HG03196 (cell line): ENCODE measurements at regions not wholly inside any gene's neighbourhood (a gene's known extent, or its start where the extent isn't known, plus 50 kb on each side); places are given as distances from the start of the nearest gene placed in this dataset.
"Not testable (repeated sequence)": the region's sequence is repeated elsewhere in the genome, so short reads cannot be mapped to it uniquely, and the experiment has no call there.

Experiments
- ATAC-seq: cut with Tn5 transposase; IDR thresholded peaks from one replicate; pipeline ENCODE4 v1.9.1; 2021; ENCODE audit not compliant: unreplicated experiment

GRCh38 chr10:130963786-130964522, 347.6 kb downstream of the TCERG1L start:
- ATAC-seq = no peak

- no peak for ATAC-seq
Observed at GRCh38 chr10:130964771-130965170, 346.8 kb downstream of the TCERG1L start.

DNA sequence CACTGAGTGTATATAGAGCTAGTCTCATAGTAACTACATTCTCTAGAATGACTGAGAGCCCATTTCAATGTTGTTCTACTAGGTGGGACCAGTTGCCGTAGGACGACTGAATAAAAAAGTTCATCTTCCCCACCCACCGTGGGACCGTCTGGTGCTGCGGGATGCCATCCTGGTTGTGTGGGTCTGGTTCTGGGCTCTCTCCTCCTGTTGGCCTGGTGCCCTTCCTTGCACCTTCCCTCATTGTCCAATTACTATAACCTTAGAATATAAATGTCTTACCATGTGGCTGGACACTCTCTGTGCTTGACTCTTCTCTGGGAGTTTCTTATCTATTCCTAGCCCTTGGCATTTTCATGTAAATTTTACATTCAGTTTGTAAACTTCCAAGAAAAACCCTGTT, 344.4 kb downstream of the TCERG1L start:
- ATAC-seq = no peak

DNA sequence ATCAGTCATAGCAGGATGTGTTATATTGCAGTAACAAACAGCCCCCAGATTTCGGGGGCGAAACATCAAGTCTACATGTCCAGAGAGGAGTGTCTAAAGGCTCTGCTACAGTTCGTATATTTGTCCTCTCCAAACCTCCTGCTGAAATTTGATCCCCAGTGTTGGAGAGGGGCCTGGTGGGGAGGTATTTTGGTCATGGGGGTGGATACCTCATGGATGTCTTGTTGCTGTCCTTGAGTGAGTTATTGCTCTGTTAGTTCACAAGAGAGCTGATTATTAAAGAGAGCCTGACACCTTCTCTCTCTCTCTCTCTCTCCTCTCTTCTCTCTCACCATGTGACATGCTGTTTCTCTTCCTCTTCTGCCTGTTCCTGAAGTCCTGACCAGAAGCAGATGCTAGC, 343.7 kb downstream of the TCERG1L start:
- ATAC-seq = no peak

DNA sequence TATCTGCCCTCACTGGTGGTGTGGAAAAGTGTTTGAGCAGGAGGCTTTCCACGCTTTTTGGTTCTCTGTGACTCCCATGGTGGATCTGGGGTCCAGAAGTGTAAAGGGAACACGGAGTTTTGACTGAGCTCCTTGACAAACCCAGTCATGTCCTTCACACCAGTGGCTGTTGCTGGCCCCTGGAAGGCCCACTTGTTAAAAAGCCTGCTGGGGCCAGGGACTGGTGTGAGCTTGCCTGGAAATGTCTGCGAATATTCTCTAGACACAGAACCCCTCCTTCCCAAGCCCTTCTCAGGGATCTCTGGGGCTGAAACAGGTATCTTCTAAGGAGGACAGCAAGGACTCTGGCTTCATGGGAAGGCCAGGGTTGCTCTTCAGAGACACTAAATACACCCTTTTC, 343.0 kb downstream of the TCERG1L start:
- ATAC-seq = no peak

GRCh38 chr10:130968964-130969363, 342.6 kb downstream of the TCERG1L start:
- no peak for ATAC-seq

GRCh38 chr10:130969700-130970099, 341.8 kb downstream of the TCERG1L start:
- no peak for ATAC-seq

DNA sequence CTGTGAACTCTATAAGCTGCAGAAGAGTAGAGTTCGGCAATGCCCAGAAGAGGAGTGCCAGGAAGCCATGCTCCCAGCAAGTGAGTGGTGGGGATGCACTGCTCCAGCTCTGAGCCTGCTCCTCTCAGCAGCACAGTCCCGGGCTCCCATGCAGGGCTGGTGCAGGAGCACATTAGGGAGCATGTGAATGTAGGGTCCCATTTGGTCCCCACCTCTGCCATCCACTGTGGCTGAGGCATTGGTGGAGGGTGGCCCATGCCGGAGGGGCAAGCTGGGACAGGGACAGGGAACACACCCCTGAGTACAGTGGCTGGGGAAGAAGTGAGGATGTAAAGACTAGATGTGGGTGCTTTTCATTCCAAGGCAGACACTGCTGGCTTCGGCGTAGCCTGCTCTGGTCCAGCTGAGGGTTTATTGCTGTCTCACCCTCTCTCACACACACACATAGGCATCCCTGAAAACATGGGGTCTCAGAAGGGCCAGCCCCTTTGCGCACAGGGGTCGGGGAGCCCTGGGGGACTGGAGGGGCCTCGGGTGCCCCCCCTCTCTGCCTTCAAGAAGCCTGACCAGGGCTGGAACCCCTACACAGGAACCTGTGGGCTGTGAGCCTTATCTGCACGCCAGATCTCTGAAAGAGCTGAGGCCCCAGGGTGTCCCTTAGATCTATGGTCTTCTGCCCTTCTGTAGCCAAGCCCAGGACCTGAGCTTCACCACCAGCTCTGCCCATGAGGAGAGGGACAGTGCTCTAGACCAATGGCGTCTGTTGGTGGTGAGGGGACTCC, 341.0 kb downstream of the TCERG1L start:
- ATAC-seq = no peak

DNA sequence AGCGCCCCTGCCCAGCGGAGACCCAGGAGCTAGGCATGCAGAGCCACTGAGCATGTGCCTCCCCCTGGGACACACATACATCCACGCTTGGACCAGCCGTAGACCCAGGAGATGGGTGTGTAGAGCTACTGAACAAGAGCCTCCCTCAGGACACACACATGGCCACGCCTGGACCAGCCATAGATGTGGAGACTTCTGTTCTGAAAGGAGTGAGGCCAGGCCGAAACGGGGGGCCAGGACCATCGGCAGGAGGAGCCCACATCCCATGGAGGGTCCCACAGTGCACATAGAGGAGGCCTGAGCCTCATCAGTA, 340.4 kb downstream of the TCERG1L start:
- ATAC-seq = no peak

- no peak for ATAC-seq
Observed at GRCh38 chr10:130973127-130973839, 338.2 kb downstream of the TCERG1L start.

DNA sequence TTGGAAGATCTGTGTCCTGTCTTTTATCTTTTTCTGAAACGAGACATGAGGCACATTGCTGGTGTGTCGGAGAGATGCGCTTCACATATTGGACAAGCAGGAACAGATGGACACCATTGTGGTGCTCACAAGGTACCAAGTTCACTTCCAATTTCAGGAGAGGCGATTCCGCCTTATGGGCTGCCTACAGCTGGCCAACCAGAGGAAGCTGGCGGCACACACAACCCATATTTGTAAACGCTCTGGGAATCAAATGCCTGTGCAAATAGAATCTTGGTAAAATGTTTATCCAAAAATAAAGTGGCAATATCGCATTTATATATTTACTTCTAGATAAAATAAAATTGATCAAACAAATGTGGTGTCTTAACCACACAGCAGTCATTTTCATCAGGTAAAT, 337.4 kb downstream of the TCERG1L start:
- no peak for ATAC-seq

DNA sequence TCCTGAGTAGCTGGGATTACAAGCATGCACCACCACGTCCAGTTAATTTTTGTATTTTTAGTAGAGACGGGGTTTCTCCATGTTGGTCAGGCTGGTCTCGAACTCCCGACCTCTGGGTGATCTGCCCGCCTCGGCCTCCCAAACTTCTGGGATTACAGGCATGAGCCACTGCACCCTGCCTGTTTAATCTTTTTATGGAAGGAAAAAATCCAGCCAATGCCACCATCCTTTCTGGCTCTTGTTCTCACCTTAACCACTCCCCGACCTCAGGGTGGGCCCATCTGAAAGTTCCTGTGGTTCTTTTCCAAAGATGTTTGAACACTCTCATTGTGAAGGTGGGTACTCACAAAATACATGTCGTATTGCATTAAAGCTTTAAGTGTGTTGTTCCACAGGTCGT, 336.2 kb downstream of the TCERG1L start:
- not testable (repeated sequence) for ATAC-seq

- no peak for ATAC-seq
Observed at GRCh38 chr10:130982802-130983201, 328.7 kb downstream of the TCERG1L start.

DNA sequence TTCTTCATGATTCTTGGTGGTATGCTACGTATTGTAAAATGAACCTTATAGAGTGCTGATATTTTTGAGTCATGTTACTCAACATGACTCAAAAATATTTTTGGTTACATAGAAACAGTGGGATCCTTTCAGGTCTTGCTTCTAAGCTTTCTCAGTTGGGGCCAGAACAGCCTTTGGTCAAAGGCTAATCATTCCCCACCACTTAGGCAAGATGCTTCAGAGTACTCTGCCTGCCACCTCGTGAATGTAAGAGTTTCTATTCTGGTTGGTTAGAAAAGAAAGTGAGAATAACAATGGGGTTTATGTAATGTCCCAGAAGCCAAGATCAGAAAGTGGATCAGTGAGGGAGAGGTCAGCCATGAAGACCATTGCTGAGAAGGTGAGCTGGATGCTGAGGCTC, 327.8 kb downstream of the TCERG1L start:
- ATAC-seq = no peak

DNA sequence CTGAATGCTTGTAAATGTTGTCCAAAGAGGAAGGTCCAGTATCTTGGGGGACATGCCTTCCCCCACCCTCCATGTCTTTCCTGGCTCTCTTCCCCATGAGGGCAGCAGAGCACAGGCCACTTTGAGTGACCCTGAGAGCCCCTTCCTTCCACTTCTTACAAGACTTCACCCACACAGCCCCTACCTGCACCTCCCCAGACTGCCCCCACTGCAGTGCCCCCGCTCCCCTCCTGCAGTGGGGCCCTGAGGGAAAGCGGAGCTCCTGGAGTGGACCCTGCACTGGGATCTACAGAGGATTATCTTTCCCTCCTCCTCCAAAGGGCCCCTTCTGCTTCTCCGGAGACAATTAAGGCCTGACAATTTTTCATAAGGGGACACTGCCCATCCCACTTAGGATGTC, 326.8 kb downstream of the TCERG1L start:
- ATAC-seq = no peak

DNA sequence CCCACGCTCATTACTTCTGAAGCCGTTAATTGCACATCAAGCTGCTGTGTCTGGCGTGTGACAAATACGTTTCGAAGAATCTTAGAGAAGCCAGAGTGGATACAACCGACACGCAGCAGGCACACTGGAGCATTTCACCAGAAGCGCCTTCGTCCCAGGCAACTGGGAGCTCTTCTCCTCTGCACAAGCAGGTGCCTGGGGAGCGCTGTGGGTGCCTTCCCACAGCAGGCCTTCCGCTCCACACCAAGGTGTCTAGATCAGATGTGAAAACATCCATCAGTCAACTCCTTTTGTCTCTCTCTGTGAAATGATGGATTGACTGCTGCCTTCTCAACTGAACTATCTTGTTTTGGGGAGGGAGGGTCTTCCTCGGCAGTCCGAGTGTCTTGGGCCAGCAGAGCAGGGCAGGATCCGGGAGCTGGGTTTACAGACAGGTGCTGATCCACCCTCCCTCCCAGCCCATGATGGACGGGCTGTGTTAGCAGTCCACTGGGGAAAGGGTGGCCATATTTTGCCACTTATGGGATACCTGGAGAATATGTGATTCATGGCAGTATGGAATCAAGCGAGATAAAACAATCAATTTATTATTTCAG, 326.3 kb downstream of the TCERG1L start:
- no peak for ATAC-seq

DNA sequence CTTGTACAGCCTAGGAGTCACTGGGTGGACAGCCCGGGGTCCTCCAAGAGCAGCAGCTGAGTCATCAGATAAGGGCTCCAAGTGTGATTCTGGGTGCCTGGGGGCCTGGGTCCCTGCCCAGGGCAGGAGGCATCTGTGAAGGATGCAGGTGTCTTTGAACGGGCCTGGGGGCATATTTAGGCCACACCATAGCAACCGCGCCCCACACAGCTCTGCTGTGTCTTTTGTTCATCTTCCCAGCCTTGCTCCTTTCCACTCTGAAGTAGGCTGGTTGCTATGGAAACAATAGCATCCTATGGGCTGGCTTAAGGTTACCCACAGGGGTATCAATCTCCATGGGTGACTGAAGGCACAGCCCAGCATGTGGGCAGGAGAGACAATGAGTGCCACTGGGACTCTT, 324.7 kb downstream of the TCERG1L start:
- ATAC-seq = no peak

GRCh38 chr10:130987401-130987800, 324.1 kb downstream of the TCERG1L start:
- ATAC-seq = no peak

GRCh38 chr10:130989670-130990232, 321.8 kb downstream of the TCERG1L start:
- no peak for ATAC-seq

DNA sequence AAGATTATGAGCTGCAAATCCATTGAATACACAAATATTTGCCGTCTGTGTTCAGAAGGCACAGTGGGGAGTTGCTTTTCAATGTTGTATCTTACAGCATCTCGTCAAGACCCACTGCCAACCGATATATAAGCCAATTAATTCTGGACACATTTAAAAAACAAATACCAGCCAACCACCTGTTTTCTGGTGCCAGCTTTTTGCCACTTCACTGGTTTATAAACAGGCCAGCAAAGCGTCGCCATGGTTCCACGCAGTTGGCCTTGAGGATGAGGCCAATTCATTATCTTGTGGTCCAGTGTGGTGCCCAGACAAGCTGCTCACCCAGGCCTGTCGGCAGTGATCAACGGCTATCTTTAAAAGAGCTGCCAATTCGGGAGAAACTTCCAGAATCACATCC, 321.0 kb downstream of the TCERG1L start:
- no peak for ATAC-seq

DNA sequence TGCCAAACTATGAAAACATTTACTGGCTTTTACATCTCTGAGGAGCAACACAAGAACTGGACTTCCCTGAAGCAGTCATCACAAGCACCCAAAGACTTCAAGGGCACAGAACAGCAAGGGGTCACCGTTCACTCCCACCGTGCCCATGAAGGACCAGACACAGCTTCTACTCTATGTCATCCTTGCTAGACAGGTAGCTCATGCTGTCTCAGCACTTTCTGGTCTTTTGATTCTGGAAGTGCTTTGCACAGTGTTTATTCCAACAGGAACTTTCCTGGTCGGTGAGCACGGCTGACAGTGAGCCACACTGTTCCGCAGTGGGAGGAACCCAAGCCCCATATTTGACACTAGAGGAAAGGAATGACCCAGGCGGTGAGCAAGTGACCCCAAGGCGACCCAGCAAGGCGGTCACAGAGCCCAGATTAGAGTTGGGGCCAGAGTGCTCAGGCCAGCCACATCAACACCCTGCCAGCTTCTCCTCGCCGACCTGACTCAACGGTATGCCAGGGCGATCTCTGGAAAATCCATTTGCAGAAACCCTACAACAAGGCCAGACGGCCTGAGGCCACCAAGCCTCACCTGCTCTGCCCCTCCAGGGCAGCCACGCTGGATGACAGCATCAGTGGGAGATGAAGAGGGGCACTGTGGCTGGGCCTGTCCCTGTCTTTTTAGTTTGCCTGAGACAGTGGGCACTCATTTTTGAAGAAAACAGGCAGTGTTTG, 318.6 kb downstream of the TCERG1L start:
- ATAC-seq = no peak
